OCI-LY1 (cell line): ENCODE measurements at regions not wholly inside any gene's neighbourhood (a gene's known extent, or its start where the extent isn't known, plus 50 kb on each side); places are given as distances from the start of the nearest gene placed in this dataset.

Source experiments
- CTCF ChIP-seq: fragments of 200-600 bp; sonication (generic), shearing (Covaris generic); IDR thresholded peaks from 2 replicates; pipeline ENCODE4 v1.5.1; 2017; ENCODE audit warnings: mild to moderate bottlenecking, antibody characterized with exemption, low read length, moderate library complexity, mixed read lengths
- EZH2 ChIP-seq: fragments of 200-600 bp; sonication (generic), shearing (Covaris generic); IDR thresholded peaks from 2 replicates; pipeline ENCODE4 v1.8.0; 2017; ENCODE audit warnings: borderline replicate concordance, mixed run types, mild to moderate bottlenecking, antibody characterized with exemption, low read length, moderate library complexity, mixed read lengths

- no peak for TF ChIP-seq CTCF
- TF ChIP-seq EZH2, result no peak
Measured at GRCh38 chr17:16886655-16887322, 85.1 kb downstream of the TNFRSF13B start.
